Adrenal gland (tissue), 5 donors: ENCODE measurements at regions not wholly inside any gene's neighbourhood (a gene's known extent, or its start where the extent isn't known, plus 50 kb on each side); places are given as distances from the start of the nearest gene placed in this dataset.

Experiments used
- CTCF ChIP-seq, 6 experiments: fragments of 450-650 bp in 4 of 6; fragments of 200-600 bp in 2 of 6; sonication (generic) in 1 of 6; IDR thresholded peaks; 1 replicate in 5 of 6; 2 replicates in 1 of 6; pipeline versions ENCODE4 v1.5.1 to v1.8.0; 2016 to 2021; ENCODE audit warnings: antibody characterized with exemption in 6 of 6, mild to moderate bottlenecking in 2 of 6, moderate library complexity in 1 of 6
- POLR2A ChIP-seq, 2 donors: fragments of 450-650 bp; IDR thresholded peaks; one replicate each; pipeline ENCODE4 v1.6.1; 2017; ENCODE audit warnings: antibody characterized with exemption in 2 of 2, mild to moderate bottlenecking in 2 of 2, moderate library complexity in 1 of 2
- donor health status: DM: no; HTN: no; CAD: no.

- no peak for TF ChIP-seq POLR2A (IDR thresholded peaks at IDR 0.05)
- no peak for TF ChIP-seq CTCF (IDR thresholded peaks at IDR 0.05)
These were observed 229.0 kb upstream of the GLRA2 start for GRCh38 chrX:14300376-14300775.
